CD4-positive, alpha-beta memory T cell (primary cell): ENCODE measurements at regions not wholly inside any gene's neighbourhood (a gene's known extent, or its start where the extent isn't known, plus 50 kb on each side); places are given as distances from the start of the nearest gene placed in this dataset.
"Not testable (repeated sequence)": the region's sequence is repeated elsewhere in the genome, so short reads cannot be mapped to it uniquely, and the experiment has no call there.

Source experiments
- CTCF ChIA-PET: fragments of 350-600 bp; sonication (Branson Sonifier 250); formaldehyde crosslinking; loops from one replicate; lab custom pipeline; 2021; ENCODE audit warnings: inconsistent platforms; ENCODE audit not compliant: partially characterized antibody; lab: Charles Lee
- POLR2A ChIA-PET: fragments of 350-600 bp; sonication (Branson Sonifier 250); formaldehyde crosslinking; loops from one replicate; lab custom pipeline; 2021; ENCODE audit not compliant: partially characterized antibody; lab: Charles Lee
- DNase-seq, 5 donors: peaks; one replicate each; pipeline versions ENCODE4 v3.0.0 to v3.0.0-alpha.2; 2020 to 2022; ENCODE audit warnings: mixed read lengths in 1 of 5
- H3K27ac ChIP-seq: one replicate; pipeline ENCODE4 v1.7.0; 2013; ENCODE audit warnings: low read depth, low read length
- H3K27me3 ChIP-seq: 2 replicates; pipeline ENCODE4 v1.7.0; 2013; ENCODE audit warnings: mild to moderate bottlenecking, low read length, moderate library complexity; ENCODE audit not compliant: insufficient read depth
- H3K36me3 ChIP-seq: 2 replicates; pipeline ENCODE4 v1.7.0; 2013; ENCODE audit warnings: mild to moderate bottlenecking, low read length, moderate library complexity; ENCODE audit not compliant: insufficient read depth
- H3K4me1 ChIP-seq: 2 replicates; pipeline ENCODE4 v1.7.0; 2013; ENCODE audit warnings: mild to moderate bottlenecking, low read length, moderate library complexity; ENCODE audit not compliant: insufficient read depth
- H3K4me3 ChIP-seq, 2 donors: one replicate each; pipeline ENCODE4 v1.7.0; 2013; ENCODE audit warnings: low read length in 2 of 2, mild to moderate bottlenecking in 1 of 2
- H3K9me3 ChIP-seq, 2 donors: one replicate each; pipeline ENCODE4 v1.7.0; 2013; ENCODE audit warnings: low read length in 2 of 2, control low read depth in 1 of 2; ENCODE audit not compliant: control insufficient read depth in 1 of 2
- H3K27ac Mint-ChIP-seq, 7 donors: one replicate each; pipeline ENCODE4 v1.8.0; 2020 to 2021; ENCODE audit warnings: mixed read lengths in 7 of 7, mild to moderate bottlenecking in 6 of 7, inconsistent platforms in 3 of 7, moderate library complexity in 3 of 7
- H3K27me3 Mint-ChIP-seq, 2 donors: one replicate each; pipeline ENCODE4 v1.8.0; 2020 to 2021; ENCODE audit warnings: mixed read lengths in 2 of 2
- H3K36me3 Mint-ChIP-seq, 2 donors: one replicate each; pipeline ENCODE4 v1.8.0; 2020 to 2021; ENCODE audit warnings: mixed read lengths in 2 of 2, inconsistent platforms in 1 of 2, mild to moderate bottlenecking in 1 of 2
- H3K4me1 Mint-ChIP-seq, 4 donors: one replicate each; pipeline ENCODE4 v1.8.0; 2020 to 2021; ENCODE audit warnings: mixed read lengths in 4 of 4, mild to moderate bottlenecking in 1 of 4
- H3K4me3 Mint-ChIP-seq, 8 donors: one replicate each; pipeline ENCODE4 v1.8.0; 2020 to 2021; ENCODE audit warnings: mixed read lengths in 8 of 8, mild to moderate bottlenecking in 7 of 8, moderate library complexity in 6 of 8, inconsistent platforms in 3 of 8
- H3K9me3 Mint-ChIP-seq, 8 donors: one replicate each; pipeline ENCODE4 v1.8.0; 2020 to 2021; ENCODE audit warnings: mixed read lengths in 8 of 8, mild to moderate bottlenecking in 5 of 8, inconsistent platforms in 3 of 8, moderate library complexity in 1 of 8
- intact Hi-C: fragments of 100-400 bp; cut with micrococcal nuclease; formaldehyde crosslinking; loops from one replicate; pipeline ENCODE4 v1.15.1; 2023

DNA sequence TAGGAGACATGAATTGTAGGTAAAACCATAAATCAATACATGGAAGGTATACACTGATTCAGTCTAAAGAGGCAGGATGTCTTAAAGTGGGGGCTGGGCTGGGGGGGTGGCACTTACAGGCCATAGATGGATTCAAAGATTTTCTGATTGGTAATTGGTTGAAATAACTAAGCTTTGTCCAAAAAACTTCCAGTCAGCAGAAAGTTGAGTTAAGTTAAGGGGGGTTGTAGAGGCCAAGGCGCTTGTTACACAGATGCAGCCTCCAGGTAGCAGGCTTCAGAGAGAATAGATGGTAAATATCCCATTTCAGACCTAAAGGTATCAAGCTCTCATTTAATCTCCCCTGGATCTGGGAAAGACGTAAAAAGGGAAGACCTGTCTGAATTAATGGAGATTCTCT, 233.6 kb upstream of the NRXN1 start:
- H3K4me1 Mint-ChIP-seq = no peaks in the 10 kb centered on the region
- H3K9me3 Mint-ChIP-seq = peaks cover 0 to 14% (median 4%) of the 10 kb centered on the region in 8 donors
- H3K4me3 ChIP-seq = no peak overlapping the region

DNA sequence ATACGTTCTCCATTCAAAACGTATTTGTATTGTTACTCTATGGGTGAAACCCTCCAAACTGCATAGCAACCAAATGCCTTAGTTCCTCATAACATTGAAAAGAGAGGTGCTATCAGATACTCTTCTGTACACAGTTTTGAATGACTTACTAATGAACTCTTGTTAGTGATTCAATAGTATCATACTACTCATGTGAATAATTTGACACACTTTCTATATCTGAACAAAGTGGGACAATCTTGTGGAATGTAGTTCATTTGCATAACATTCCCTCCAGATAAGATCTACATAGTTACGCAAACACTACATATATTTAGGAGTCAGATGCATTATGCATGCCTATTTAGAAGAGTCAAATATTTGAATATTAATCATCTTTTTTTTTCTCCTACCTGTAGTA, 232.0 kb upstream of the NRXN1 start:
- no peak overlapping the region for H3K27ac Mint-ChIP-seq
- H3K4me3 Mint-ChIP-seq = no peak overlapping the region
- CTCF ChIA-PET = no interaction called here
- H3K36me3 Mint-ChIP-seq = no peaks in the 10 kb centered on the region
- H3K9me3 Mint-ChIP-seq = peaks cover 0 to 12% (median 3%) of the 10 kb centered on the region in 8 donors
- H3K4me1 Mint-ChIP-seq = no peaks in the 10 kb centered on the region
- H3K36me3 ChIP-seq = no peaks in the 10 kb centered on the region
- H3K27ac ChIP-seq = no peak overlapping the region
- no peaks in the 10 kb centered on the region for H3K27me3 Mint-ChIP-seq
- POLR2A ChIA-PET = no interaction called here
- no peaks in the 10 kb centered on the region for H3K27me3 ChIP-seq
- no peak for DNase-seq
- intact Hi-C loops = no loop called here
- no peak overlapping the region for H3K4me3 ChIP-seq
- peaks cover 0 to 3% of the 10 kb centered on the region in 2 donors for H3K9me3 ChIP-seq
- H3K4me1 ChIP-seq = no peaks in the 10 kb centered on the region

More for the DNA sequence above, 233.6 kb upstream of the NRXN1 start:
- no peaks in the 10 kb centered on the region for H3K36me3 Mint-ChIP-seq
- H3K27me3 ChIP-seq = no peaks in the 10 kb centered on the region
- H3K27ac ChIP-seq = no peak overlapping the region
- H3K27me3 Mint-ChIP-seq = no peaks in the 10 kb centered on the region
- no peak overlapping the region for H3K4me3 Mint-ChIP-seq
- H3K27ac Mint-ChIP-seq = no peak overlapping the region
- H3K36me3 ChIP-seq = no peaks in the 10 kb centered on the region
- no peaks in the 10 kb centered on the region for H3K9me3 ChIP-seq
- DNase-seq = no peak
- intact Hi-C loops = no loop called here
- no peaks in the 10 kb centered on the region for H3K4me1 ChIP-seq
- CTCF ChIA-PET = no interaction called here
- POLR2A ChIA-PET = no interaction called here

DNA sequence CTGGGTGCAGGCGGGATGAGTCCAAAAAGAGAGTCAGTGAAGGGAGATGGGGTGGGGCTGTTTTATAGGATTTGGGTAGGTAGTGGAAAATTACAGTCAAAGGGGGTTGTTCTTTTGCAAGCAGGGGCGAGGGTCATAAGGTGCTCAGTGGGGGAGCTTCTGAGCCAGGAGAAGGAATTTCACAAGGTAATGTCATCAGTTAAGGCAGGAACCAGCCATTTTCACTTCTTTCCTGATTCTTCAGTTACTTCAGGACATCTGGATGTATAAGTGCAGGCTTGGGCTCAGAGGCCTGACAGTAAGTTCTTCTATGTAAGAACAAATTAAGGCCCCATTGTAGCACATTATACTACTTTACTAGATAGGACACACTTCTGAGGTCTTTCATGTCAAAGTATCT, 231.2 kb upstream of the NRXN1 start:
- H3K27ac Mint-ChIP-seq, POLR2A ChIA-PET, CTCF ChIA-PET, H3K9me3 ChIP-seq, intact Hi-C loops, H3K4me1 ChIP-seq, H3K27ac ChIP-seq, H3K4me3 ChIP-seq, H3K4me1 Mint-ChIP-seq, H3K36me3 ChIP-seq, H3K4me3 Mint-ChIP-seq, H3K27me3 Mint-ChIP-seq, H3K36me3 Mint-ChIP-seq, DNase-seq, H3K27me3 ChIP-seq: not testable (repeated sequence)
- H3K9me3 Mint-ChIP-seq = peaks cover 0 to 12% (median 1%) of the 10 kb centered on the region in 8 donors

DNA sequence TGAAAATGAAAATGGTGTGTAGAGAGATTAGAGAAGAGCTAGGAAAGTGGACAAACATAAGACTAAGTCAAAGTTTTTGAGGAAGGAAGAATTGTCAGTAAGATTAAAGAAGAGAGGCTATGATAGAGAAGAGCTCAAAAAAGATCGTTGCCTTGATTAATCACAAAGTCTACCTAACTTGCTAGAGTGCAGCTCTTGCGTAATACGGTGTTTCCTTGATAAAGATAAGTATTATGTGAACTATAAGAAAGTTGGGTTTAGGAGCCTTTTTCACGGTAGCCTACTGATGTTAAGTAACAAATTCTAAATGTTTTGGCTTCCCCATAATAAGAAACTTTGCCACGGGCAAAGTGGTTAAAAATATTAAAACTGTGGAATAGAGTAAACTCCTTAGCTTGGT, 226.4 kb upstream of the NRXN1 start:
- Mint-ChIP-seq H3K4me3 (no peak overlapping the region), H3K27ac (no peak overlapping the region), H3K9me3 (peaks cover 0 to 13% (median 3%) of the 10 kb centered on the region in 8 donors), H3K27me3 (no peaks in the 10 kb centered on the region), H3K4me1 (no peaks in the 10 kb centered on the region), H3K36me3 (no peaks in the 10 kb centered on the region)
- Histone ChIP-seq H3K4me1 (no peaks in the 10 kb centered on the region), H3K27me3 (no peaks in the 10 kb centered on the region), H3K4me3 (no peak overlapping the region), H3K9me3 (peaks cover 0 to 3% of the 10 kb centered on the region in 2 donors), H3K36me3 (no peaks in the 10 kb centered on the region), H3K27ac (no peak overlapping the region)
- ChIA-PET CTCF (no interaction called here), POLR2A (no interaction called here)
- intact Hi-C loops = no loop called here
- no peak for DNase-seq

DNA sequence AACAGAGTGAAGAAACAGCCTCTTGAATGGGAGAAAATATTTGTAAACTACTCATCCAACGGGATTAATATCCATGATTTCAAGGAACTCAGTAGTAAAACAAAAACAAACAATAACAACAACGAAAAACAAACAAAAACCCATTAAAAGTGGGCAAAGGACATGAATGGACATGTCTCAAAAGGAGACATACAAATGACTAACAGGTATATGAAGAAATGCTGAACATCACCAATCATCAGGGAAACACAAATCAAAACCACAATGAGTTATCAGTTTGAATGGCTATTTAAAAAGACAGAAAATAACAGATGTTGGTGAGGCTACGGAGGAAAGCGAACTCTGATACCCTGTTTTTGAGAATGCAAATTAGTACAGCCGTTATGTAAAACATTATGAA, 224.8 kb upstream of the NRXN1 start:
- no peak overlapping the region for H3K4me3 Mint-ChIP-seq
- Histone ChIP-seq H3K27me3 (no peaks in the 10 kb centered on the region), H3K36me3 (no peaks in the 10 kb centered on the region), H3K4me1 (no peaks in the 10 kb centered on the region), H3K9me3 (peaks cover 0 to 3% of the 10 kb centered on the region in 2 donors), H3K27ac (no peak overlapping the region), H3K4me3 (no peak overlapping the region)
- no peaks in the 10 kb centered on the region for H3K4me1 Mint-ChIP-seq
- intact Hi-C loops = no loop called here
- H3K9me3 Mint-ChIP-seq = peaks cover 0 to 23% (median 5%) of the 10 kb centered on the region in 8 donors
- no peaks in the 10 kb centered on the region for H3K36me3 Mint-ChIP-seq
- H3K27me3 Mint-ChIP-seq = no peaks in the 10 kb centered on the region
- DNase-seq = no peak
- H3K27ac Mint-ChIP-seq = no peak overlapping the region
- ChIA-PET CTCF (no interaction called here), POLR2A (no interaction called here)

DNA sequence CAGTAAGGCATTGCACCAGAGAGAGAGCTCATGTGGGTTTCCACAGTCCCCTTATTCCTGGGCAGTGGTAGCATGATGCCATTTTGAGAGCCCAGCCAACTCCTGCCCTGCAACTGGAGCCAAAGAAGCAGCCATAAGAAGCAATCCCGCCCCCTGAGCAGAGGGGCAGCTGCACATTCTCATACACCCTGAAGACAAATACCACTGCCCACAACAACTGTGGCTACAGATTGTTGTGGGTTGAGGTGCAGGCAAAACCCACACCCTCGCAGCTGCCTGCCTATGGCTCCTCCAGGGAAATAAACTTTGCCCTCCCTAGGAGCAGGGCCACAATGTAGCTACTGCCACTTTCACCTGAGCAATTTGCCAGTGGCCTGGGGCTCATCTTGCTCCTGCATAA, 219.4 kb upstream of the NRXN1 start:
- no peaks in the 10 kb centered on the region for H3K4me1 Mint-ChIP-seq
- no peak overlapping the region for H3K27ac Mint-ChIP-seq
- Histone ChIP-seq H3K4me1 (no peaks in the 10 kb centered on the region), H3K9me3 (no peaks in the 10 kb centered on the region), H3K36me3 (no peaks in the 10 kb centered on the region), H3K4me3 (no peak overlapping the region), H3K27me3 (no peaks in the 10 kb centered on the region), H3K27ac (no peak overlapping the region)
- no peak for DNase-seq
- peaks cover 0 to 26% (median 8%) of the 10 kb centered on the region in 8 donors for H3K9me3 Mint-ChIP-seq
- H3K27me3 Mint-ChIP-seq = no peaks in the 10 kb centered on the region
- ChIA-PET CTCF (no interaction called here), POLR2A (no interaction called here)
- H3K4me3 Mint-ChIP-seq = no peak overlapping the region
- no peaks in the 10 kb centered on the region for H3K36me3 Mint-ChIP-seq
- intact Hi-C loops = no loop called here

DNA sequence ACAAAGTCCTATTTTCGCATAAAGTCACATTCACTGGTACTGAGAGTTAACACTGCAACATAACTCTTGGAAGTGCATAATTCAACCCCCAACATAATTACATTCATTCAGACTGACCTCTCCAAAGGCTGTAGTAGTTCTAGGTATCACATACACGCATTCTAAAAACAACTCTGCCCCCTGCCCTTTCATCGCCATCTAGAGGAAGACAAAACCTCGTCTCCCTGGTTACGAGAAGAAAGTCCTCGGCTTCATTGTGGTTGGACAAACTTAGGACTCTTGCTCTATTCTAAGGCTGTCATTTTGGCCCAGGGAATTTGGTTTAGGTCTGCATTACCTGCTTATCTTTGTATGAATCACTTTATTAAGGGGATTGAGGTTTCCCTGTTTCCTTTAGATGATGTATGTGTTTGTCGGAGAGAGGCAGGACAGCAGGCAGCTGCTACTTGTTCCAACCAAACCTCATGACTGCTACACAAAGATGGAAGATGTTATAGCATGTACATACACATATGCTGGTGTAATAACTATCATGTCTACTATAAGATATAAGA, 215.4 kb upstream of the NRXN1 start:
- H3K27me3 ChIP-seq = no peaks in the 10 kb centered on the region
- Mint-ChIP-seq H3K4me3 (no peak overlapping the region), H3K27ac (no peak overlapping the region), H3K9me3 (peaks cover 0 to 9% (median 6%) of the 10 kb centered on the region in 8 donors), H3K4me1 (no peaks in the 10 kb centered on the region), H3K27me3 (no peaks in the 10 kb centered on the region), H3K36me3 (no peaks in the 10 kb centered on the region)
- H3K9me3 ChIP-seq = no peaks in the 10 kb centered on the region
- POLR2A ChIA-PET = no interaction called here
- CTCF ChIA-PET = no interaction called here
- intact Hi-C loops = no loop called here
- DNase-seq = no peak
- no peaks in the 10 kb centered on the region for H3K4me1 ChIP-seq
- H3K4me3 ChIP-seq = no peak overlapping the region
- no peaks in the 10 kb centered on the region for H3K36me3 ChIP-seq
- H3K27ac ChIP-seq = no peak overlapping the region
